ENCODE measurements at regions not wholly inside any gene's neighbourhood (a gene's known extent, or its start where the extent isn't known, plus 50 kb on each side); places are given as distances from the start of the nearest gene placed in this dataset.

DNA sequence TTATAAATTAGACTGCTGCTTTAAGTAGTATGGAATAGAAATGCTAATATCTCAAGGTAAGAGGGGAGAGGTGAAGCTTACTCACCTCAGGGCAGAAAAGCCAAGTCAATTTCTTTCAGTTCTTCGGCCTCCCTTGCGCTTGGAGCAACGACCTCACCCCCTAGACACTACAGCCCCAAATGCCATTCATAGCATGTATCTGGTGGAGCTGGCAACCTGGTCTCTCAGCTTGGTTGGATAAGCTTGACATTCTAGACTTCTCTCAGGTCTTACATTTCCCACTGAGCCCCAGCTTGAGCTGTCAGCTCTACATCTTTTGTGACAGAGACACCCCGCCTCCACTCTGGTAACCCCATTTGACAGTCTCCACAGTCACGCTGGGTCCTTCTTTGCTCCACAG, 154.9 kb downstream of the ZNF608 start (continued):
- TF ChIP-seq ZNF202 (tag by site-specific recombination; IDR thresholded peaks at IDR 0.05; ENCODE audit: borderline replicate concordance) (no peak), ZNF777 (tag by site-specific recombination; IDR thresholded peaks at IDR 0.05; ENCODE audit: borderline replicate concordance) (no peak), ZBTB48 (tag by site-specific recombination; IDR thresholded peaks at IDR 0.05) (no peak), ZNF18 (tag by site-specific recombination; IDR thresholded peaks at IDR 0.05) (no peak), MYNN (tag by site-specific recombination; IDR thresholded peaks at IDR 0.05; ENCODE audit: borderline replicate concordance) (no peak), ZNF324 (tag by site-specific recombination; IDR thresholded peaks at IDR 0.05) (no peak)

- Histone ChIP-seq H3K4me3 (ENCODE audit: low read depth, low read length) (no peak overlapping the region), H3K4me1 (ENCODE audit: control insufficient read depth, insufficient read depth, low read length) (peaks cover 6% of the 10 kb centered on the region), H3K9me3 (ENCODE audit: control insufficient read depth, insufficient read depth, low read depth, low read length) (no peaks in the 10 kb centered on the region), H3K36me3 (ENCODE audit: control insufficient read depth in 2 of 2, insufficient read depth in 1 of 2, low read length in 2 of 2) (no peaks in the 10 kb centered on the region), H3K27ac (ENCODE audit: extremely low read depth, low read depth, low read length) (no peak overlapping the region)
- TF ChIP-seq, protein P1, sequence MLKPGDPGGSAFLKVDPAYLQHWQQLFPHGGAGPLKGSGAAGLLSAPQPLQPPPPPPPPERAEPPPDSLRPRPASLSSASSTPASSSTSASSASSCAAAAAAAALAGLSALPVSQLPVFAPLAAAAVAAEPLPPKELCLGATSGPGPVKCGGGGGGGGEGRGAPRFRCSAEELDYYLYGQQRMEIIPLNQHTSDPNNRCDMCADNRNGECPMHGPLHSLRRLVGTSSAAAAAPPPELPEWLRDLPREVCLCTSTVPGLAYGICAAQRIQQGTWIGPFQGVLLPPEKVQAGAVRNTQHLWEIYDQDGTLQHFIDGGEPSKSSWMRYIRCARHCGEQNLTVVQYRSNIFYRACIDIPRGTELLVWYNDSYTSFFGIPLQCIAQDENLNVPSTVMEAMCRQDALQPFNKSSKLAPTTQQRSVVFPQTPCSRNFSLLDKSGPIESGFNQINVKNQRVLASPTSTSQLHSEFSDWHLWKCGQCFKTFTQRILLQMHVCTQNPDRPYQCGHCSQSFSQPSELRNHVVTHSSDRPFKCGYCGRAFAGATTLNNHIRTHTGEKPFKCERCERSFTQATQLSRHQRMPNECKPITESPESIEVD (tag by site-specific recombination; IDR thresholded peaks at IDR 0.05): no peak
- TF ChIP-seq, protein P2, sequence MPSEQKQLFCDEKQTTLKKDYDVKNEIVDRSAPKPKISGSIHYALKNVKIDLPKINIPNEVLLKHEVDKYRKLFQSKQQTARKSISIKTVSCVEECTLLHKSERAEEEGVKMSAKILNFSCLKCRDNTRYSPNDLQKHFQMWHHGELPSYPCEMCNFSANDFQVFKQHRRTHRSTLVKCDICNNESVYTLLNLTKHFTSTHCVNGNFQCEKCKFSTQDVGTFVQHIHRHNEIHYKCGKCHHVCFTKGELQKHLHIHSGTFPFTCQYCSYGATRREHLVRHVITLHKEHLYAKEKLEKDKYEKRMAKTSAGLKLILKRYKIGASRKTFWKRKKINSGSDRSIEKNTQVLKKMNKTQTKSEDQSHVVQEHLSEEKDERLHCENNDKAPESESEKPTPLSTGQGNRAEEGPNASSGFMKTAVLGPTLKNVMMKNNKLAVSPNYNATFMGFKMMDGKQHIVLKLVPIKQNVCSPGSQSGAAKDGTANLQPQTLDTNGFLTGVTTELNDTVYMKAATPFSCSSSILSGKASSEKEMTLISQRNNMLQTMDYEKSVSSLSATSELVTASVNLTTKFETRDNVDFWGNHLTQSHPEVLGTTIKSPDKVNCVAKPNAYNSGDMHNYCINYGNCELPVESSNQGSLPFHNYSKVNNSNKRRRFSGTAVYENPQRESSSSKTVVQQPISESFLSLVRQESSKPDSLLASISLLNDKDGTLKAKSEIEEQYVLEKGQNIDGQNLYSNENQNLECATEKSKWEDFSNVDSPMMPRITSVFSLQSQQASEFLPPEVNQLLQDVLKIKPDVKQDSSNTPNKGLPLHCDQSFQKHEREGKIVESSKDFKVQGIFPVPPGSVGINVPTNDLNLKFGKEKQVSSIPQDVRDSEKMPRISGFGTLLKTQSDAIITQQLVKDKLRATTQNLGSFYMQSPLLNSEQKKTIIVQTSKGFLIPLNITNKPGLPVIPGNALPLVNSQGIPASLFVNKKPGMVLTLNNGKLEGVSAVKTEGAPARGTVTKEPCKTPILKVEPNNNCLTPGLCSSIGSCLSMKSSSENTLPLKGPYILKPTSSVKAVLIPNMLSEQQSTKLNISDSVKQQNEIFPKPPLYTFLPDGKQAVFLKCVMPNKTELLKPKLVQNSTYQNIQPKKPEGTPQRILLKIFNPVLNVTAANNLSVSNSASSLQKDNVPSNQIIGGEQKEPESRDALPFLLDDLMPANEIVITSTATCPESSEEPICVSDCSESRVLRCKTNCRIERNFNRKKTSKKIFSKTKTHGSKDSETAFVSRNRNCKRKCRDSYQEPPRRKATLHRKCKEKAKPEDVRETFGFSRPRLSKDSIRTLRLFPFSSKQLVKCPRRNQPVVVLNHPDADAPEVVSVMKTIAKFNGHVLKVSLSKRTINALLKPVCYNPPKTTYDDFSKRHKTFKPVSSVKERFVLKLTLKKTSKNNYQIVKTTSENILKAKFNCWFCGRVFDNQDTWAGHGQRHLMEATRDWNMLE (tag by site-specific recombination; conservative IDR thresholded peaks at IDR 0.05; ENCODE audit: low read depth): no peak
- TF ChIP-seq ZNF280D (tag by site-specific recombination; IDR thresholded peaks at IDR 0.05) (no peak), MZF1 (tag by site-specific recombination; IDR thresholded peaks at IDR 0.05; ENCODE audit: borderline replicate concordance) (no peak), ZNF555 (tag by site-specific recombination; conservative IDR thresholded peaks at IDR 0.05) (no peak), REST (tag by site-specific recombination; IDR thresholded peaks at IDR 0.05) (no peak), ZNF223 (tag by site-specific recombination; IDR thresholded peaks at IDR 0.05) (no peak), ZNF664 (tag by site-specific recombination; IDR thresholded peaks at IDR 0.05) (no peak), ZSCAN4 (tag by site-specific recombination; IDR thresholded peaks at IDR 0.05) (no peak), ZNF391 (tag by site-specific recombination; IDR thresholded peaks at IDR 0.05; ENCODE audit: borderline replicate concordance, low read depth) (no peak)
- ChIA-PET POLR2A (no interaction called here), CTCF (no interaction called here)
Observed at GRCh38 chr5:124590686-124591085, 155.8 kb downstream of the ZNF608 start.

Measured in HEK293 (cell line).